ENCODE measurements at regions not wholly inside any gene's neighbourhood (a gene's known extent, or its start where the extent isn't known, plus 50 kb on each side); places are given as distances from the start of the nearest gene placed in this dataset.
"Not testable (repeated sequence)": the region's sequence is repeated elsewhere in the genome, so short reads cannot be mapped to it uniquely, and the experiment has no call there.

GRCh38 chr17:6255322-6255721 lies 179.6 kb downstream of the AIPL1 start:
- no peaks in the 10 kb centered on the region for H3K4me1 ChIP-seq
- no peak overlapping the region for H3K27ac ChIP-seq
- no peaks in the 10 kb centered on the region for H3K27me3 ChIP-seq
- no peaks in the 10 kb centered on the region for H3K9me3 ChIP-seq (replicated peaks)
- DNase-seq, result no peak
- H3K4me3 ChIP-seq, result no peak overlapping the region
- no peaks in the 10 kb centered on the region for H3K36me3 ChIP-seq

GRCh38 chr17:6254036-6254435 lies 180.9 kb downstream of the AIPL1 start:
- no peaks in the 10 kb centered on the region for H3K36me3 ChIP-seq
- no peaks in the 10 kb centered on the region for H3K9me3 ChIP-seq (replicated peaks)
- no peak overlapping the region for H3K27ac ChIP-seq
- no peaks in the 10 kb centered on the region for H3K27me3 ChIP-seq
- no peak overlapping the region for H3K4me3 ChIP-seq
- DNase-seq, result no peak
- H3K4me1 ChIP-seq, result no peaks in the 10 kb centered on the region

GRCh38 chr17:6251640-6252039 lies 181.5 kb downstream of the WSCD1 start:
- not testable (repeated sequence) for H3K27me3 ChIP-seq; H3K27ac ChIP-seq; H3K36me3 ChIP-seq; H3K4me3 ChIP-seq; DNase-seq; H3K4me1 ChIP-seq; H3K9me3 ChIP-seq (replicated peaks)

GRCh38 chr17:6249732-6250131 lies 179.6 kb downstream of the WSCD1 start:
- no peak for DNase-seq
- Histone ChIP-seq H3K4me1 (no peaks in the 10 kb centered on the region), H3K4me3 (no peak overlapping the region), H3K9me3 (replicated peaks) (no peaks in the 10 kb centered on the region), H3K36me3 (no peaks in the 10 kb centered on the region), H3K27ac (no peak overlapping the region), H3K27me3 (no peaks in the 10 kb centered on the region)

- H3K4me3 ChIP-seq, result no peak overlapping the region
- H3K27me3 ChIP-seq, result no peaks in the 10 kb centered on the region
- H3K36me3 ChIP-seq, result no peaks in the 10 kb centered on the region
- H3K4me1 ChIP-seq, result no peaks in the 10 kb centered on the region
- no peak overlapping the region for H3K27ac ChIP-seq
- DNase-seq, result no peak
- H3K9me3 ChIP-seq (replicated peaks), result no peaks in the 10 kb centered on the region
These were observed 177.9 kb downstream of the WSCD1 start for GRCh38 chr17:6248061-6248460.

GRCh38 chr17:6245301-6246177 lies 175.4 kb downstream of the WSCD1 start:
- Histone ChIP-seq H3K36me3 (no peaks in the 10 kb centered on the region), H3K27me3 (no peaks in the 10 kb centered on the region), H3K4me1 (no peaks in the 10 kb centered on the region), H3K4me3 (no peak overlapping the region), H3K27ac (no peak overlapping the region), H3K9me3 (replicated peaks) (no peaks in the 10 kb centered on the region)
- DNase-seq, result no peak

GRCh38 chr17:6244796-6245195 lies 174.6 kb downstream of the WSCD1 start:
- no peaks in the 10 kb centered on the region for H3K4me1 ChIP-seq
- no peaks in the 10 kb centered on the region for H3K9me3 ChIP-seq (replicated peaks)
- no peaks in the 10 kb centered on the region for H3K36me3 ChIP-seq
- H3K27ac ChIP-seq, result no peak overlapping the region
- DNase-seq, result peak; percentile 13 to 22
- H3K27me3 ChIP-seq, result no peaks in the 10 kb centered on the region
- H3K4me3 ChIP-seq, result no peak overlapping the region

- Histone ChIP-seq H3K9me3 (replicated peaks) (no peaks in the 10 kb centered on the region), H3K27me3 (no peaks in the 10 kb centered on the region), H3K4me3 (no peak overlapping the region), H3K4me1 (no peaks in the 10 kb centered on the region), H3K27ac (no peak overlapping the region), H3K36me3 (no peaks in the 10 kb centered on the region)
- DNase-seq, result no peak
These were observed 174.1 kb downstream of the WSCD1 start for GRCh38 chr17:6244253-6244652.

- no peak for DNase-seq
- Histone ChIP-seq H3K36me3 (no peaks in the 10 kb centered on the region), H3K27me3 (no peaks in the 10 kb centered on the region), H3K4me3 (no peak overlapping the region), H3K4me1 (no peaks in the 10 kb centered on the region), H3K27ac (no peak overlapping the region), H3K9me3 (replicated peaks) (no peaks in the 10 kb centered on the region)
These were observed 173.0 kb downstream of the WSCD1 start for GRCh38 chr17:6243186-6243585.

- no peak for DNase-seq
- Histone ChIP-seq H3K4me1 (no peaks in the 10 kb centered on the region), H3K27me3 (no peaks in the 10 kb centered on the region), H3K9me3 (replicated peaks) (no peaks in the 10 kb centered on the region), H3K27ac (no peak overlapping the region), H3K4me3 (no peak overlapping the region), H3K36me3 (no peaks in the 10 kb centered on the region)
These were observed 171.8 kb downstream of the WSCD1 start for GRCh38 chr17:6241996-6242395.

- Histone ChIP-seq H3K4me1 (no peaks in the 10 kb centered on the region), H3K36me3 (no peaks in the 10 kb centered on the region), H3K4me3 (no peak overlapping the region), H3K9me3 (replicated peaks) (no peaks in the 10 kb centered on the region), H3K27ac (no peak overlapping the region), H3K27me3 (no peaks in the 10 kb centered on the region)
- no peak for DNase-seq
These were observed 171.2 kb downstream of the WSCD1 start for GRCh38 chr17:6241381-6241780.

GRCh38 chr17:6240601-6241000 lies 170.4 kb downstream of the WSCD1 start:
- H3K9me3 ChIP-seq (replicated peaks), result no peaks in the 10 kb centered on the region
- H3K4me1 ChIP-seq, result no peaks in the 10 kb centered on the region
- DNase-seq, result no peak
- H3K36me3 ChIP-seq, result no peaks in the 10 kb centered on the region
- H3K27me3 ChIP-seq, result no peaks in the 10 kb centered on the region
- H3K27ac ChIP-seq, result no peak overlapping the region
- no peak overlapping the region for H3K4me3 ChIP-seq

GRCh38 chr17:6240001-6240400 lies 169.8 kb downstream of the WSCD1 start:
- no peak overlapping the region for H3K27ac ChIP-seq
- H3K36me3 ChIP-seq, result no peaks in the 10 kb centered on the region
- no peaks in the 10 kb centered on the region for H3K9me3 ChIP-seq (replicated peaks)
- no peaks in the 10 kb centered on the region for H3K27me3 ChIP-seq
- no peak overlapping the region for H3K4me3 ChIP-seq
- no peaks in the 10 kb centered on the region for H3K4me1 ChIP-seq
- DNase-seq, result no peak

GRCh38 chr17:6239241-6239798 lies 169.1 kb downstream of the WSCD1 start:
- Histone ChIP-seq H3K4me1 (no peaks in the 10 kb centered on the region), H3K27ac (no peak overlapping the region)

GRCh38 chr17:6233856-6234255 lies 163.7 kb downstream of the WSCD1 start:
- no peak for DNase-seq
- no peaks in the 10 kb centered on the region for H3K9me3 ChIP-seq (replicated peaks)
- no peak overlapping the region for H3K4me3 ChIP-seq
- H3K27ac ChIP-seq, result no peak overlapping the region
- H3K4me1 ChIP-seq, result no peaks in the 10 kb centered on the region
- no peaks in the 10 kb centered on the region for H3K36me3 ChIP-seq
- no peaks in the 10 kb centered on the region for H3K27me3 ChIP-seq

More at GRCh38 chr17:6239241-6239798, 169.1 kb downstream of the WSCD1 start:
- no peaks in the 10 kb centered on the region for H3K36me3 ChIP-seq
- no peak overlapping the region for H3K4me3 ChIP-seq
- no peak for DNase-seq
- H3K9me3 ChIP-seq (replicated peaks), result no peaks in the 10 kb centered on the region
- no peaks in the 10 kb centered on the region for H3K27me3 ChIP-seq

- Histone ChIP-seq H3K36me3 (no peaks in the 10 kb centered on the region), H3K27ac (no peak overlapping the region), H3K4me3 (no peak overlapping the region), H3K9me3 (replicated peaks) (no peaks in the 10 kb centered on the region), H3K4me1 (no peaks in the 10 kb centered on the region), H3K27me3 (no peaks in the 10 kb centered on the region)
- DNase-seq, result no peak
These were observed 163.2 kb downstream of the WSCD1 start for GRCh38 chr17:6233339-6233738.
